ENCODE measurements at regions not wholly inside any gene's neighbourhood (a gene's known extent, or its start where the extent isn't known, plus 50 kb on each side); places are given as distances from the start of the nearest gene placed in this dataset.

- Histone ChIP-seq H3K27me3 (replicated peaks) (no peaks in the 10 kb centered on the region), H3K27ac (no peak overlapping the region), H3K36me3 (replicated peaks) (no peaks in the 10 kb centered on the region), H3K4me3 (ENCODE audit: low read depth, low read length) (no peak overlapping the region)
- DNase-seq = no peak
- in situ Hi-C loops (cut with HindIII; ENCODE audit: low pct_ligation_motif_present, low sequenced_read_pairs) = no loop called here
- TF ChIP-seq CTCF (IDR thresholded peaks at IDR 0.05; ENCODE audit: low read depth, low read length, missing control alignments) = no peak
Observed at GRCh38 chr7:68505721-68506120, 1092.6 kb upstream of the AUTS2 start.

GRCh38 chr7:68507668-68508067 is 1090.6 kb upstream of the AUTS2 start:
- H3K27me3 ChIP-seq (replicated peaks) = no peaks in the 10 kb centered on the region
- no peak overlapping the region for H3K27ac ChIP-seq
- TF ChIP-seq CTCF (IDR thresholded peaks at IDR 0.05; ENCODE audit: low read depth, low read length, missing control alignments) = no peak
- in situ Hi-C loops (cut with HindIII; ENCODE audit: low pct_ligation_motif_present, low sequenced_read_pairs) = no loop called here
- H3K36me3 ChIP-seq (replicated peaks) = no peaks in the 10 kb centered on the region
- DNase-seq = no peak
- no peak overlapping the region for H3K4me3 ChIP-seq (ENCODE audit: low read depth, low read length)

GRCh38 chr7:68509054-68509453 is 1089.2 kb upstream of the AUTS2 start:
- no peak for DNase-seq
- no peak overlapping the region for H3K27ac ChIP-seq
- H3K36me3 ChIP-seq (replicated peaks) = no peaks in the 10 kb centered on the region
- no peak for TF ChIP-seq CTCF (IDR thresholded peaks at IDR 0.05; ENCODE audit: low read depth, low read length, missing control alignments)
- no peaks in the 10 kb centered on the region for H3K27me3 ChIP-seq (replicated peaks)
- H3K4me3 ChIP-seq (ENCODE audit: low read depth, low read length) = no peak overlapping the region
- in situ Hi-C loops (cut with HindIII; ENCODE audit: low pct_ligation_motif_present, low sequenced_read_pairs) = no loop called here

GRCh38 chr7:68509603-68510002 is 1088.7 kb upstream of the AUTS2 start:
- no peak for TF ChIP-seq CTCF (IDR thresholded peaks at IDR 0.05; ENCODE audit: low read depth, low read length, missing control alignments)

GRCh38 chr7:68511281-68511680 is 1087.0 kb upstream of the AUTS2 start:
- no peak for DNase-seq
- in situ Hi-C loops (cut with HindIII; ENCODE audit: low pct_ligation_motif_present, low sequenced_read_pairs) = no loop called here
- H3K27ac ChIP-seq = no peak overlapping the region
- H3K27me3 ChIP-seq (replicated peaks) = no peaks in the 10 kb centered on the region
- no peak for TF ChIP-seq CTCF (IDR thresholded peaks at IDR 0.05; ENCODE audit: low read depth, low read length, missing control alignments)
- no peak overlapping the region for H3K4me3 ChIP-seq (ENCODE audit: low read depth, low read length)
- no peaks in the 10 kb centered on the region for H3K36me3 ChIP-seq (replicated peaks)

More at GRCh38 chr7:68509603-68510002, 1088.7 kb upstream of the AUTS2 start:
- H3K4me3 ChIP-seq (ENCODE audit: low read depth, low read length) = no peak overlapping the region
- no peaks in the 10 kb centered on the region for H3K27me3 ChIP-seq (replicated peaks)
- H3K27ac ChIP-seq = no peak overlapping the region
- no peaks in the 10 kb centered on the region for H3K36me3 ChIP-seq (replicated peaks)
- in situ Hi-C loops (cut with HindIII; ENCODE audit: low pct_ligation_motif_present, low sequenced_read_pairs) = no loop called here
- no peak for DNase-seq

GRCh38 chr7:68512466-68512865 is 1085.8 kb upstream of the AUTS2 start:
- H3K36me3 ChIP-seq (replicated peaks) = no peaks in the 10 kb centered on the region
- H3K27me3 ChIP-seq (replicated peaks) = no peaks in the 10 kb centered on the region
- in situ Hi-C loops (cut with HindIII; ENCODE audit: low pct_ligation_motif_present, low sequenced_read_pairs) = no loop called here
- H3K27ac ChIP-seq = no peak overlapping the region
- no peak overlapping the region for H3K4me3 ChIP-seq (ENCODE audit: low read depth, low read length)
- no peak for DNase-seq
- TF ChIP-seq CTCF (IDR thresholded peaks at IDR 0.05; ENCODE audit: low read depth, low read length, missing control alignments) = no peak
